BE2C (cell line): ENCODE measurements at regions not wholly inside any gene's neighbourhood (a gene's known extent, or its start where the extent isn't known, plus 50 kb on each side); places are given as distances from the start of the nearest gene placed in this dataset.

Experiments used
- DNase-seq: peaks from one replicate; pipeline ENCODE4 v3.0.0-alpha.2; 2020
- H3K27me3 ChIP-seq: fragments of 250-450 bp; sonication (Bioruptor Pico); 2 replicates; pipeline ENCODE4 v1.5.1; 2020; ENCODE audit warnings: mild to moderate bottlenecking
- H3K36me3 ChIP-seq: fragments of 250-450 bp; sonication (Bioruptor Pico); 2 replicates; pipeline ENCODE4 v1.5.1; 2020; ENCODE audit warnings: mild to moderate bottlenecking
- H3K4me1 ChIP-seq: fragments of 250-450 bp; sonication (Bioruptor Pico); 2 replicates; pipeline ENCODE4 v1.5.1; 2020
- H3K4me3 ChIP-seq: 2 replicates; pipeline ENCODE4 v1.5.1; 2011; ENCODE audit warnings: low read depth, low read length
- H3K9me3 ChIP-seq: fragments of 250-450 bp; sonication (Bioruptor Pico); 2 replicates; pipeline ENCODE4 v1.5.1; 2020
- TF ChIP-seq, protein P1 (sequence below): IDR thresholded peaks from 2 replicates; pipeline ENCODE4 v1.5.1; 2012; ENCODE audit warnings: mild to moderate bottlenecking, low read depth, low read length

DNA sequence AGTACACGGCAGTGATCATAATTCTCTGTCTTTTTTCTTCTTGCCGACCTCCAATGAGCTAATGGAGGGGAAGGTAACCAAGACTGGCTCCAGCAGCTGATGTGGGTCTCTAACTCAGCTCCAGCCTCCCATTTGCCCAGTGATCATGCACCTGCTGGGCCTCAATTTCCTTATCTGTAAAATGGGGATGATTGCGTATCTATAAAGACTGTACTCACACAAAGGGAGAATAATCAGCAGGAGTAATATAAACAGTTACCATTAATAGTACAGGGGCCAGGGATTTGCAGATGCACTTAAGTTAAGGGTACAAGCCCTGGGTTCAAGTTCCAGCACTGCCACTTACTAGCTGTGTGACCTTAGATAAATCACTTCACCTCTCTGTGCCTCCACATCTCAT is 204.9 kb upstream of the LHX5 start:
- Histone ChIP-seq H3K36me3 (no peaks in the 10 kb centered on the region), H3K4me1 (no peaks in the 10 kb centered on the region), H3K27me3 (peaks cover 46% of the 10 kb centered on the region), H3K4me3 (no peak overlapping the region), H3K9me3 (no peaks in the 10 kb centered on the region)
- TF ChIP-seq, protein P1, sequence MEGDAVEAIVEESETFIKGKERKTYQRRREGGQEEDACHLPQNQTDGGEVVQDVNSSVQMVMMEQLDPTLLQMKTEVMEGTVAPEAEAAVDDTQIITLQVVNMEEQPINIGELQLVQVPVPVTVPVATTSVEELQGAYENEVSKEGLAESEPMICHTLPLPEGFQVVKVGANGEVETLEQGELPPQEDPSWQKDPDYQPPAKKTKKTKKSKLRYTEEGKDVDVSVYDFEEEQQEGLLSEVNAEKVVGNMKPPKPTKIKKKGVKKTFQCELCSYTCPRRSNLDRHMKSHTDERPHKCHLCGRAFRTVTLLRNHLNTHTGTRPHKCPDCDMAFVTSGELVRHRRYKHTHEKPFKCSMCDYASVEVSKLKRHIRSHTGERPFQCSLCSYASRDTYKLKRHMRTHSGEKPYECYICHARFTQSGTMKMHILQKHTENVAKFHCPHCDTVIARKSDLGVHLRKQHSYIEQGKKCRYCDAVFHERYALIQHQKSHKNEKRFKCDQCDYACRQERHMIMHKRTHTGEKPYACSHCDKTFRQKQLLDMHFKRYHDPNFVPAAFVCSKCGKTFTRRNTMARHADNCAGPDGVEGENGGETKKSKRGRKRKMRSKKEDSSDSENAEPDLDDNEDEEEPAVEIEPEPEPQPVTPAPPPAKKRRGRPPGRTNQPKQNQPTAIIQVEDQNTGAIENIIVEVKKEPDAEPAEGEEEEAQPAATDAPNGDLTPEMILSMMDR: no peak
- DNase-seq: no peak

DNA sequence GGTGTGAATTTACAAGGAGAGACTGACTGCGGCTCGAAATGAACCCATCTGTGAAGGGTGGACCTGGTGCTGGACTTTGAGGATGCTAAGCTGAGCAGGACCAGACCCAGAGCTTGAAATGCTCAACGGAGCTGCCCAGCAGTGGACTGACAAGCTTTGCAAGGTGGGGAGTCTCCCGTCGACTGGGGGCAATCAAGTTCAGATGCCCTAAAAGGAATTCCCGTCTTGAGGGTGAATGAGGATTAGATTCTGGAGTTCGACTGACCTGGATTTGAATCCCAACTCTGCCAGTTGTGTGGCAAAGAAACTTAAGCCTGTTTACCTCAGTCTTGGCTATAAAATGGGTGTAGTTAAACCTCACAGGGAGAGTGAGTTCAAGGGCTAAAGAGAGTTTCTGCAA is 204.4 kb upstream of the LHX5 start:
- H3K36me3 ChIP-seq: no peaks in the 10 kb centered on the region
- no peaks in the 10 kb centered on the region for H3K9me3 ChIP-seq
- H3K4me1 ChIP-seq: no peaks in the 10 kb centered on the region
- no peak for DNase-seq
- no peak overlapping the region for H3K4me3 ChIP-seq
- TF ChIP-seq, protein P1: no peak
- H3K27me3 ChIP-seq: peaks cover 50% of the 10 kb centered on the region

DNA sequence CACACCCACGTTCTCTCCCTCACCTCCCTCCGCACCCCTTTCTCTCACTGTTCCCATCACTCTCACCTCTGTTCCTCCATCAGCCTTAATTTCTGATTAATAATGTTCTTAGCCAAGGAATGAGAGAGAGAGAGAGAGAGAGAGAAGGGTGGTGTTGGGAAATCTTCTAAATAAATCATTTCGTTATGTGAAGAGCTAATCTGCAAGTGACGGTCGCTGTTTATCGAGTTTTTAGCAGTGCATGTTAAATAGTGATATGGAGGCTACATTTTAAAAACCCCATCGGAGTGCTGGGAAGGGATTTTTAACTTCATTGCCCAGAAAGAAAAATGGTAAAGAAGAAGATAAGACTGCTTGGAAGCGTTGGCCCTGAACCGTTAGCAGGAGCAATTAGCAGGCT is 203.3 kb upstream of the LHX5 start:
- no peak for DNase-seq
- Histone ChIP-seq H3K4me1 (no peaks in the 10 kb centered on the region), H3K27me3 (peaks cover 60% of the 10 kb centered on the region), H3K36me3 (no peaks in the 10 kb centered on the region), H3K9me3 (no peaks in the 10 kb centered on the region), H3K4me3 (no peak overlapping the region)
- TF ChIP-seq, protein P1: no peak

DNA sequence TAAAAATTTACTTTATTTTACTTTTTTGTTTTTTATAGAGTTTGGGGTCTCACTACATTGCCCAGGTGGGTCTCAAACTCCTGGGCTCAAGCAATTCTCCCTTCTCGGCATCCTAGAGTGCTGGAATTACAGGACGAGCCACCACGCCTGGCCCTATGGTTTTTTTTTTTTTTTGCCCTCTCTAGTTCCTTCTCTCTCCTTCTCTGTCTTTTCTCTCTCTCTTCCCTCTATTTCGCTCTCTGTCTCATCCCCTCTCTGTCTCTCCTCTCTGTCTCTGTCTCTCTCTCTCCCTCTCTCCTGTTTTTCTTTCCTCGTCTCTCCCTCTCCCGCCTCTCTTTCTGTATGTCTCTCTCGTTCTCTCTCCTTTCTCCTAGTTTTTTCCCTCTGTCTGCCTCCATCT is 202.6 kb upstream of the LHX5 start:
- no peaks in the 10 kb centered on the region for H3K36me3 ChIP-seq
- H3K9me3 ChIP-seq: no peaks in the 10 kb centered on the region
- H3K4me1 ChIP-seq: no peaks in the 10 kb centered on the region
- peaks cover 66% of the 10 kb centered on the region for H3K27me3 ChIP-seq
- TF ChIP-seq, protein P1: no peak
- no peak overlapping the region for H3K4me3 ChIP-seq
- DNase-seq: no peak

DNA sequence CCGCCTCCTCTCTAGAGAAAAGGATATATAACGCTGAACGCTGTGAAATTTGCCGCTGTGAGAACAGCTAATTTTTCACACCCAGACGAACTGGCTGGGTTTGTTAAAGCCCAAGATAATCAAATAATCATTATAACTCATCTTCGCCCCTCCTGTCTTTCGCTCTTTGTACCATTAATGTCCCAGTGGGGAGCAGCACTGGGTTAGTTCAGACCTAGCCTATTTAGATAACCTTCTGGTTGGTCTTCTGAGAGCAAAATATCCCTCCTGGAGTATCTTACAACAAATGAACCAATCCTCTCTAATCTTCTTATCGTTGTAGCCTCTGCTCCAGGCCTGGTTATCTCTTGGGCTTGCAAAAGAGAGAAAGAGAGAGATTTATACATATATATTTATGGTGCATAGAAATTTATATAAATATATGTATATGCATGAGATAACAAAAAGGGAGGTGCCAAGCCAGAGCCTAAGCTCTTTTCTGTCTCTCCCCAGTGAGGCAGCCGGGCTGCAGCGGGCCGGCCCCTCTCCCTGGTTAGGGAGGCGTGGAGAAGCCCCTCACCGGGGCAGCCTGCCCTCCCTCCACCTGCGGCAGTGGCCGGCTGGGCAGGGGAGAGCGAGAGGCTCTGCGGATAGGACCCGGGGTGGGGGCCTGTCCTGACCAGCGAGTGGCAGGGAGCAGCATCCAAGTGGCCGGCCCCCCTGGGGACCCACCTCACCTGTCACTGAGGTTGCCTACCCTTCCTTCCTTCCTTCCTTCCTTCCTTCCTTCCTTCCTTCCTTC is 202.0 kb upstream of the LHX5 start:
- no peaks in the 10 kb centered on the region for H3K36me3 ChIP-seq
- peaks cover 64% of the 10 kb centered on the region for H3K27me3 ChIP-seq
- no peak for DNase-seq
- no peaks in the 10 kb centered on the region for H3K9me3 ChIP-seq
- no peaks in the 10 kb centered on the region for H3K4me1 ChIP-seq
- no peak overlapping the region for H3K4me3 ChIP-seq
- TF ChIP-seq, protein P1: no peak

DNA sequence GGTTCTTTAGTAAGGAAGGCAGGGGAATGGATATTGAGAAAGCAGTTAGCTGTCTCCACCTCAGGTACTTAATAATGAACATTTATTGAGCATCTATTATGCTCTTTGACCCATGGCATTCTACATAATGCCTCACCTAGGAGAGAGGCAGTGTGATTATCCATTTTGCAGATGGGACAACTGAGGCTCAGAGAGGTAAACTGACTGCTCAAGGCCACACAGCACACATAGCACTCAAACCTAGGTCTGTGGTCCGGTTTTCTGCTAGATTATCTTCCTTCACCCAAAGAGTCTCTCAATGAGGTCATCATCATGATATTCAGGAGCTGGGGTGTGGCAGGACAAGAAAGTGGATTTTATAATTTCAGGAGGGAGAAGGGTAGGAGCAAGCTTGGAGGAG is 199.1 kb upstream of the LHX5 start:
- no peak for DNase-seq
- Histone ChIP-seq H3K36me3 (no peaks in the 10 kb centered on the region), H3K4me1 (no peaks in the 10 kb centered on the region), H3K27me3 (peaks cover 57% of the 10 kb centered on the region), H3K9me3 (no peaks in the 10 kb centered on the region), H3K4me3 (no peak overlapping the region)
- TF ChIP-seq, protein P1: no peak
